GM21447 (cell line): ENCODE measurements at regions not wholly inside any gene's neighbourhood (a gene's known extent, or its start where the extent isn't known, plus 50 kb on each side); places are given as distances from the start of the nearest gene placed in this dataset.
"Not testable (repeated sequence)": the region's sequence is repeated elsewhere in the genome, so short reads cannot be mapped to it uniquely, and the experiment has no call there.

ENCODE experiments used
- ATAC-seq: cut with Tn5 transposase; IDR thresholded peaks from one replicate; pipeline ENCODE4 v1.9.1; 2021; ENCODE audit not compliant: unreplicated experiment

DNA sequence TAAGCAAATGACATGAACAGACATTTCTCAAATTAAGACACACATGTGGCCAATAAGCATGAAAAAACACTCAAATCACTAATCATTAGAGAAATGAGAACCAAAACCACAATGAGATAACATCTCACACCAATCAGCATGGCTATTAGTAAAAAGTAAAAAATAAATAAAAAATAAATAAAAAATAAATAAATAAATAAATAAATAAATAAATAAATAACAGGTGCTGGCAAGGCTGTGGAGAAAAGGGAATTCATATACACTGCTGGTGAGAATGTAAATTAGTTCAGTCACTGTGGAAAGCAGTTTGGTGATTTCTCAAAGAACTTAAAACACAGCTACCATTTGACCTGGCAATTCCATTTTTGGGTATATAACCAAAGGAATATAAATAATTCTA, 167.1 kb upstream of the CNKSR2 start:
- no peak for ATAC-seq

- ATAC-seq = not testable (repeated sequence)
Observed at GRCh38 chrX:21219208-21219607, 155.0 kb upstream of the CNKSR2 start.

GRCh38 chrX:21225643-21226042, 148.6 kb upstream of the CNKSR2 start:
- ATAC-seq = no peak

DNA sequence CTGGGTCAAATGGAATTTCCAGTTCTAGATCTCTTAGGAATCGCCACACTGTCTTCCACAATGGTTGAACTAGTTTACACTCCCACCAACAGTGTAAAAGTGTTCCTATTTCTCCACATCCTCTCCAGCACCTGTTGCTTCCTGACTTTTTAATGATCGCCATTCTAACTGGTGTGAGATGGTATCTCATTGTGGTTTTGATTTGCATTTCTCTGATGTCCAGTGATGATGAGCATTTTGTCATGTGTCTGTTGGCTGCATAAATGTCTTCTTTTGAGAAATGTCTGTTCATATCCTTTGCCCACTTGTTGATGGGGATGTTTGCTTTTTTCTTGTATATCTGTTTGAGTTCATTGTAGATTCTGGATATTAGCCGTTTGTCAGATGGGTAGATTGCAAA, 145.2 kb upstream of the CNKSR2 start:
- ATAC-seq = not testable (repeated sequence)

DNA sequence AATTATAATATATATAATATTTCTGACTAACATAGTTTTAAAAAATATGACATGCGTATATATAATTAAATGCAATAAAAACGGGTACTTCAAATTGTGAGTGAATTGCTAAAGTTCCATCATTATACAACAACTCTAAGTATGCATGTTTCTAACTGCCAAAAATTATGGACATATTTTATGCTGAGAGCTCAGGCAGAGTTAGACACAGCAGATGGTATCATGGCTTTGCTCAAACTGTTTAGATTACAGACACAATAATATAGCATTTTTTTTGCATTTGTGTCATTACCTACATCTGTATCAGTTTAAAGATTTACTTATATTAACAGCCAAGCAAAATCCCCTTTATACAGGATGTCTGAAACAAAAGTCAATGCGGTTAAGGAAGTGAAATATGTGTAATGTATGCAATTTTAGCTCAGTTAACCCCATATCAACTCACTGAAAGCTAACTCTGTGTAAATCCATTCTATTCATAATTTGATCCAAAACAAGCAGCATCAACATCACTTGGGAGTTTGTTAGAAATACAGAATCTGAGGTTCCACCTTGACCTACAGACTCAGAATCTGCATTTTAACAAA, 119.1 kb upstream of the CNKSR2 start:
- ATAC-seq = peak; percentile 95

GRCh38 chrX:21266949-21267348, 107.3 kb upstream of the CNKSR2 start:
- ATAC-seq = no peak

GRCh38 chrX:21276736-21277433, 97.3 kb upstream of the CNKSR2 start:
- ATAC-seq = no peak

DNA sequence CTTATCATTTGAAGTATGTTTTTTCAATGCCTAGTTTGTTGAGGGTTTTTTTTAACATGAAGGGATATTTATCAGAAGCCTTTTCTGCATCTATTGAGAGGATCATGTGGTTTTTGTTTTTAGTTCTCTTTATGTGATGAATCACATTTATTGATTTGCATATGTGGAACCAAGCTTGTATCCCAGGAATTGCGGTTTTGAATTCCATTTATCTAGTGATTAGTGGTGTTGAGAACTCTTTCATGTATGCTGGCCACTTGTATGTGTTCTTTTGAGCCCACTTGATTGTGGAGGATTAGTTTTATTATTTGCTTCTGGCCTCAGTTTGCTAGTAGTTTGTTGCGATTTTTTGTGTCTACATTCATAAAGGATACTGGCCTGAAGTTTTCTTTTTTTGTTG, 85.0 kb upstream of the CNKSR2 start:
- ATAC-seq = no peak

DNA sequence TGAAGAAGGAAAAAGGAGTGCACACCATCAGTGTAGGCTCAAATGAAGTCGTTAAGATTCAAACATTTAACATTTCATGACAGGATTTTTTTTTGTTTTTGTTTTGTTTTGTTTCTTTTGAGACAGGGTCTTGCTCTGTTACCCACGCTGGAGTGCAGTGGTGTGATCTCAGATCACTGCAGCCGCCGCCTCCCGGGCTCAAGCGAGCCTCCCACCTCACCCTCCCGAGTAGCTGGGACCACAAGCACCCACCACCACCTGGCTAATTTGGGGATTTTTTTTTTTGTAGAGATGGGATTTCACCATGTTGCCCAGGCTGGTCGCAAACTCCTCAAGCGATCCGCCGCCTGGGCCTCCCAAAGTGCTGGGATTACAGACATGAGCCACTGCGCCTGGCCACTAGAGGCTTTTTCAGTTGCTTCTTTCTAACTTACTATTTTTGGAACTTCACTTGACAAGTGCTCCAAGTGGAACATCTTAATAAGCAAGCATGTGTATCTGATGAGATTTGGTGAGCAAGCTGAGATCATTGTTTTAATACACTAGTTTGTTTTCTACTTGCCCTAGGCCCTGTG, 78.9 kb upstream of the CNKSR2 start:
- no peak for ATAC-seq

GRCh38 chrX:21305799-21306336, 68.3 kb upstream of the CNKSR2 start:
- ATAC-seq = no peak

- no peak for ATAC-seq
Observed at GRCh38 chrX:21319323-21319722, 54.9 kb upstream of the CNKSR2 start.
